ENCODE measurements at regions not wholly inside any gene's neighbourhood (a gene's known extent, or its start where the extent isn't known, plus 50 kb on each side); places are given as distances from the start of the nearest gene placed in this dataset.
"Not testable (repeated sequence)": the region's sequence is repeated elsewhere in the genome, so short reads cannot be mapped to it uniquely, and the experiment has no call there.

DNA sequence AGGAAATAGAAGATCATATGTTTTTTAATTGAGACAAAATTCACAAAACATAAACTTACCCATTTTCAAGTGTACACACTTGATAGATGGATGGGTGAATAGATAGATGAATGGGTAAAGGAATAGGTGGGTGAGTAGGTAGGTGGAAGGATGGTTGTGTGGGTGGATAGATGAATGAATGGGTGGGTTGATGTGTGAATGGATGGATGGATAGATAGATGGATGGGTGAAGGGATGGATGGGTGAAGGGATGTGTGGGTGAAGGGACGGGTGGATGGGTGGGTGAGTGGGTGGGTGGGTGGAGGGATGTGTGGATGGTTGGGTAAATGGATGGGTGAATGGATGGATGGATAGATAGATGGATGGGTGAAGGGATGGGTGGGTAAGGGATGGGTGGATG lies 86.1 kb upstream of the KCND3 start:
- Histone ChIP-seq H3K9me3 (no peaks in the 10 kb centered on the region), H3K36me3 (no peaks in the 10 kb centered on the region), H3K27me3 (peaks cover 11% of the 10 kb centered on the region), H3K4me3 (no peak overlapping the region)
- DNase-seq, result no peak

DNA sequence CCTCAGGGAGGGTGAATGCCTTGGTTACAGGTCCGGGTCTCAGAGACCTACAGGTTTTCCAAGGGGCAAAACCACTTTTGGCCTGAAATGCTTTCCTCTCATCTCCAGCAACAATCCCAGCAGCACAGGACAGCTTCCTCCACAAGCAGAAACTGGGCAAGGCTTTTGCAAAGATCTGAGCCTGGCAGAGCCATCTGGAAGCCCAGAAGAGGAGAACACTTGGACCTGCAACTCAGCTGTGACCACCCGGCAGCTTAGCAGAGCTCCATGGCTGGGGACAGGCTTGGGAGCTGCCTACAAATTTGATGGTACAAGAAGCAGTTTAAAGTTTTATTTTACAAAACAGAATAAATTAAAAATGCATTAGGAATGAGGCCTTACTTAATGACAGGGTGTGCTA lies 90.0 kb upstream of the KCND3 start:
- Histone ChIP-seq H3K4me3 (no peak overlapping the region), H3K9me3 (no peaks in the 10 kb centered on the region), H3K27me3 (peaks cover 22% of the 10 kb centered on the region), H3K36me3 (no peaks in the 10 kb centered on the region)
- no peak for DNase-seq

DNA sequence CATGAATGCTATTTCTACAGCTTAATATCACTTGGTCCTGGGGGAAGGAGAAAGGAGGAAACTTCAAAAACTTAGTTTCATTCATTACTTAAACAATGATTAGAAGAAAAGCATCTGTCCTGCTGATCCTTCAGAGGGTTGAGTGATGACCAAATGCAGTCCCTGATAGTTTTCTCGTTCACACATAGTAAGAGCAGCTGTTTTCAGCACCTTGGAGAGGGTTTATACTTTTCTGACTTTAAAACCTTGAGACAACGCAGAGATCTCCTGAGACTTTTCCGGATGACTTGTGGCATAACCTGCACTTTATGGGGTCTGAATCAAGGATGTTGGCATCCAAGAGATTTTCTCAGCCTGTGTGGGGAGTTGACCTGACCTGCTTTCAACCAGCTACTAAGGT lies 94.0 kb upstream of the KCND3 start:
- Histone ChIP-seq H3K27me3 (peaks cover 28% of the 10 kb centered on the region), H3K4me3 (no peak overlapping the region), H3K9me3 (no peaks in the 10 kb centered on the region), H3K36me3 (no peaks in the 10 kb centered on the region)
- no peak for DNase-seq

DNA sequence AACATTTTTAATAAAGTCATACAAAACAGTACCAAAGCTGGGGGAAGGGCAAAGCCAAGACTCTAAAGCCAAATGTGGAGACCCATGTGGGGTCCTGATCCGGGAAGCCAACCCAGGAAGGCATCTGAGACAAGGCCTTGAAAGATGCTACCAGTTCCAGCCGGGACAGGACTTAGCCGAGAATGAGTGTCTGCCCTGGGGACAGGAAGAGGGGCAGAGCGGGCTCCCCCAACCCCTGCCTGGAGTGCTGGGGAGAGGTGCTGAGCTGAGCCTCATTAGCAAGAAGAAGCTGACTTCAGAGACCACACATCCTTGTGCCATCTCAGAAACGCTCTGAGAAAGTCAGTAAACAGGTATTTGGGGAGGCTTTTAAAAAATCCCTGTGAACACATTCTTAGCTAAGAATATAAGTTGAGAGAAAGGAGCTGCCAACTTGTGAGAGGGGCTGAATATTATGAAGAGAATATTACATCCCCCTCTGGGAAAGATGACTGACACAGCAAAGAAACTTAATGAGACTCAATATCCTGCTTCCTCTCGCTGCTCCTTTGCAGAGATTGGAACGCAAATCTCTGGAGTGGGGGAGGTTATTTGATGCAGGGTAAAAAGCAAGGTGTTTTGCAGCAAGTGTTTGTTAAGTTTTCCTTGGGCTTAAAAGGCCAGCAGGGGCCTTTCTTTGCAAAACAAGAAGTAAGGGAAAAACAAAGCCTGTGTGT lies 103.3 kb upstream of the KCND3 start:
- DNase-seq, result no peak
- no peaks in the 10 kb centered on the region; the same call in 1 of the 2 replicates for H3K9me3 ChIP-seq
- H3K4me3 ChIP-seq, result no peak overlapping the region
- peaks cover 17% of the 10 kb centered on the region for H3K27me3 ChIP-seq
- H3K36me3 ChIP-seq, result no peaks in the 10 kb centered on the region

DNA sequence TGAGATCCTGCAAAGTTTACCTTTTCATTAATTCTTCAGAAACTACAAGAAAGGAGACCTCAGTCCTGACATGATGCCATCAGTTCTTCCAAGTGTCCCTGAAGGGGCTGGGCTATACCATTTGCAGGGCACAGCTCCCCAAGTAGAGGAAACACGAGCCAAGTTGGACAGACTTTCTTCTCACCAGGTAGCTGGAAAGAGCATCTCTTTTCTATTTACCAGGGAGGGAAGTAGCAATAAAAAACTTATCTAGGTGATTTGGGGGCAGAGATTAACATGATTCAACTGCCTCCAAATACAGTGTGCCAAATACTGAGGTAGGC lies 103.9 kb upstream of the KCND3 start:
- no peak overlapping the region for H3K4me3 ChIP-seq
- no peaks in the 10 kb centered on the region for H3K36me3 ChIP-seq
- no peak for DNase-seq
- H3K9me3 ChIP-seq, result no peaks in the 10 kb centered on the region; the same call in 1 of the 2 replicates
- peaks cover 17% of the 10 kb centered on the region for H3K27me3 ChIP-seq

DNA sequence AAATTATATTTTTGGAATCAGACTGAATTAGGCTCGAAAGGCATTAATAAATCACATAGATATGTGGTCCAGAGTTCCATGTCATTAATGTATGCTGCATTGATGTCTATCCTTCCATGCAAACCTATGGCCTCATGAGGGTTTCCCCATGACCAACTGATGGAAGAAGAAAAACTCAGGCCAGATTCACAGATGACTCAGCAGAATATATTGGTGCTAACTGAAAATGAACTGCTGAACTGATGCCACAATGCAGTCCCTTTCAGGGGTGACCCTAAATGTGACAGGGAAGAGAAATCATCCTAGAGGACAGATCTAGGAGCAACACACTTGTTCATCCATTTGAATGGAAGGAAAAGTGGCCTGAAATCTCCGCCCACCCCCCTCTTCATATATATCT lies 110.5 kb upstream of the KCND3 start:
- Histone ChIP-seq H3K36me3 (no peaks in the 10 kb centered on the region), H3K27me3 (peaks cover 7% of the 10 kb centered on the region), H3K4me3 (no peak overlapping the region), H3K9me3 (no peaks in the 10 kb centered on the region; the same call in 1 of the 2 replicates)
- DNase-seq, result no peak

DNA sequence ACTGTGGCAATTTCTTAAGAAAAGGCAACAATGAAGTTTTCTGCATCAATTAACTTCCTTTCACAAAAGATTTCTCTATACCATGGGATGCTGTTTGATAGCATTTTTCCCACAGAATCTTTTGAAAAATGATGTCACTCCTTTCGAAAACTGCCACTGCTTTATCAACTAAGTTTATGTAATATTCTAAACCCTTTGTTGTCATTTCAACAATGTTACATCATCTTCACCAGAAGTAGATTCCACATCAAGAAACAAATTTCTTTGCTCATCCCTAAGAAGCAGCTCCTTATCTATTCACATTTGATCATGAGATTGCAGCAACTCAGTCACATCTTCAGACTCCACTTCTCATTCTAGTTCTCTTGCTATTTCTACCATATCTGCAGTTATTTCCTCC lies 116.1 kb upstream of the KCND3 start:
- DNase-seq, result no peak
- Histone ChIP-seq H3K9me3 (no peaks in the 10 kb centered on the region), H3K4me3 (no peak overlapping the region), H3K27me3 (no peaks in the 10 kb centered on the region; the same call in 1 of the 2 replicates), H3K36me3 (no peaks in the 10 kb centered on the region)

DNA sequence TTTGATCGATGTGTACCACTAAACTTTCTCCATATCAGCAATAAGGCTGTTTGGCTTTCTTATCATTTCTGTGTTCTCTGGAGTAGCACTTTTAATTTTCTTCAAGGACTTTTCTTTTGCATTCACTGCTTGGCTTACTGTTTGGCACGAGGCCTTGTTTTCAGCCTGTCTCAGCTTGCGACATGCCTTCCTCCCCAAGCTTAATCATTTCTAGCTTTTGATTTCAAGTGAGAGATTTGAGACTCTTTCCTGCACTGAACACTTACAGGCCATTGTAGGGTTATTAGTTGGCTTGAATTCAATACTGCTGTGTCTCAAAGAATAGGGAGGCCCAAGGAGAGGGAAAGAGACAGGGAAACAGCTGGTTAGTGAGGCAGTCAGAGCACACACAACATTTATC lies 120.6 kb upstream of the KCND3 start:
- no peak for DNase-seq

DNA sequence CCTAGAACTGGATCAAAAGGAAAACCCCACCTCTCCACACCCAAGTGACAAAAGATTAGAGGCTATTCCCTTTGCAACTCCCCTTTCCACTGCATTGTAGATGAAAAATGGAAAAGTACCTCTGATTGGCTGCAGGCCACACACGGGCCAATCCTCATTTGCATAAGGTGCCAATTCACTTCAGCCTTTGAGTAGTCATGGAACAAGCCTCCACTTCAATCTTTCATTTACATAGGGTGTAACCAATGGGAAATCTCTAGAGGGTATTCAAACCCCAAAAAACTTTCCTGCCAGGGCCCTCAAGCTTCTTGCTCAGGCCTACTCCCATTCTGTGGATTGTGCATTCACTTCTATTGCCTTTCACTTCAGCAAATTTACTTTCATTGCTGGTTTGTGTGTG lies 122.3 kb upstream of the KCND3 start:
- H3K36me3 ChIP-seq, result no peaks in the 10 kb centered on the region

More for the DNA sequence above, 120.6 kb upstream of the KCND3 start:
- Histone ChIP-seq H3K36me3 (no peaks in the 10 kb centered on the region), H3K9me3 (no peaks in the 10 kb centered on the region), H3K4me3 (no peak overlapping the region), H3K27me3 (no peaks in the 10 kb centered on the region)

DNA sequence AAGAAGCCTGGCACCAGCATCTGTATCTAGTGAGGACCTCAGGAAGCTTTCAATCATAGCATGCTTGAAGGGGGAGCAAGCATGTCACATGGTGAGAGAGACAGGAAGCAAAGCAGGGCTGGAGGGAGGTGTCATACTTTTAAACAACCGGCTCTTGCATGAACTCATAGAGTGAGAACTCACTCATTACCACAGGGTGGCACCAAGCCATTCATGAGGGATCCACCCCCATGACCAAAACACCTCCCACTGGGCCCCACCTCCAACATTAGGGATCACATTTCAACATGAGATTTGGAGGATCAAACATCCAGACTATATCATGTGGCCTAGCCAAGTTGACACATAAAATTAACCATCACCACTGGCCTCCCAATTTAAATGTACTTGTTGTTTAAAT lies 125.1 kb upstream of the KCND3 start:
- Histone ChIP-seq H3K9me3 (no peaks in the 10 kb centered on the region), H3K36me3 (no peaks in the 10 kb centered on the region), H3K27me3 (no peaks in the 10 kb centered on the region), H3K4me3 (no peak overlapping the region)
- peak; percentile 13 for DNase-seq

More for the DNA sequence above, 122.3 kb upstream of the KCND3 start:
- DNase-seq, result no peak
- Histone ChIP-seq H3K27me3 (no peaks in the 10 kb centered on the region), H3K4me3 (no peak overlapping the region), H3K9me3 (no peaks in the 10 kb centered on the region)

DNA sequence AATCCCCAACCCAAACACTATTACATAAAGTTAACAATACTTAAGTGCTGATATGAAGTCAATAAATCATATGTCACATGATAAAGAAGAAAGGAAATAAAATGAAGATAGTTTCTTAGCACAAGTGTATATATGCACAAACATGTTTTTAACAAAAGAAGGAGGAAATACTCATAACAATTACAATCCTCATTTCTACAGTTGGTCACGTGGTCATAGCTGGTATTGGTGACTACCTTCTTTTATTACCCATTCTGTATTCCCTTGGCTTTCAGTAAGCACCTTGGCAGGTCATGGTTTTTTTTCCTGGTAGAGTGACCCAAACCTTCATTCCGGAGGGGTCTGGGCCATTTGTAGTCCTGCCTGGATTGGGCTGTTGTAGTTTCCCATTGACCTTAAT lies 137.1 kb upstream of the KCND3 start:
- Histone ChIP-seq H3K4me3 (no peak overlapping the region), H3K27me3 (no peaks in the 10 kb centered on the region), H3K36me3 (no peaks in the 10 kb centered on the region), H3K9me3 (no peaks in the 10 kb centered on the region)
- DNase-seq, result no peak

DNA sequence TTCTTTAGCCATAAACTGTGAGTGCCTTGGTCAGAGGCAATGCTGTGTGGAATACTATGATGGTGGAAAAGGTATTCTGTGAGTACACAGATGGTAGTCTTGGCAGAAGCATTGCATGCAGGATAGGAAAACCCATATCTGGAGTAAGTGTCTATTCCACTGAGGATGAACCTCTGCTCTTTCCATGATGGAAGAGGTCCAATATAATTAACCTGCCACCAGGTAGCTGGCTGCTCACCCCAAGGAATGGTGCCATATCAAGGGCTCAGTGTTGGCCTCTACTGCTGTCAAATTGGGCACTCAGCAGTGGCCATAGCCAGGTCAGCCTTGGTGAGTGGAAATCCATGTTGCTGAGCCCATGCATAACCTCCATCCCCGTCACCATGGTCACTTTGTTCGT lies 138.1 kb upstream of the KCND3 start:
- not testable (repeated sequence) for H3K9me3 ChIP-seq, H3K4me3 ChIP-seq, H3K27me3 ChIP-seq, DNase-seq, H3K36me3 ChIP-seq

DNA sequence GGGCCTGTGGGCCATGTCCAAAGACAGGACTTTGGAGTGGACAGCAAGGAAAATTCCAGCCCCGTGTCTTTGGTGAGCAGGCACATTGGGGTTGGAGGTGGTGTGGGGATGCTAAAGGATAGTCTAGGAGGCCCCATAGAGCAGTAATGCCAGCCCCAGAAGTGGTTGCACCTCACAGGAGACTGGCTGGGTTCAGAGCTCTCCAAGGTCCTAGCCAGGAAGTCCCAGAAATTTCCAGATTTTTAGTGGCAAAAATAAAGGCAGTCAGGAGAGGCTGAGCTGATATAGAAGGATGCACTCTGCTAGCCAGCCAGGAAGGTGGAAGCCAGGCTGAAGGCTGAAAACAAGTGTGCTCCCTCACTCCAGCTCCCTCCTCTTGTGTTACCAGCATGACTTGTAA lies 144.0 kb upstream of the KCND3 start:
- Histone ChIP-seq H3K9me3 (no peaks in the 10 kb centered on the region), H3K36me3 (no peaks in the 10 kb centered on the region), H3K27me3 (no peaks in the 10 kb centered on the region; the same call in 1 of the 2 replicates), H3K4me3 (no peak overlapping the region)
- DNase-seq, result no peak

DNA sequence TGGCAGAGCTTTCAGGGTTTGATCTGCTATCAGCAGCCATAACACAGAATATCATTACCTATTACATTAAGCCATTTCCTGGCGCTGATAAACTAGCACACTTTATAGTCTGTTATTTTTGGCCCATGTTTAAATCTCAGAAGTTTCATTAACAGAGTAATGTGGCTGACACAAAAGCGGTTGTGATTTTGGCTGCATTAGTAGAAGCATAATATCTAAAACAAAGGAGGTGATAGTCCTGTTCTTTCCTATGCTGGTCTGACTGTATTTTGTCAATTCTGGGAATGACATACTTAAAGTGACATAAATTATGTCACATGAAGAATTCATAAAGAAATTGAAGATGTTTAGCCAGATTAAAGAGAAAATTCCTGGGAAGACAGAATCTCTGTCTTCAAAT lies 151.3 kb upstream of the KCND3 start:
- DNase-seq, result no peak
- Histone ChIP-seq H3K4me3 (no peak overlapping the region), H3K27me3 (peaks cover 41% of the 10 kb centered on the region), H3K36me3 (no peaks in the 10 kb centered on the region), H3K9me3 (no peaks in the 10 kb centered on the region)

DNA sequence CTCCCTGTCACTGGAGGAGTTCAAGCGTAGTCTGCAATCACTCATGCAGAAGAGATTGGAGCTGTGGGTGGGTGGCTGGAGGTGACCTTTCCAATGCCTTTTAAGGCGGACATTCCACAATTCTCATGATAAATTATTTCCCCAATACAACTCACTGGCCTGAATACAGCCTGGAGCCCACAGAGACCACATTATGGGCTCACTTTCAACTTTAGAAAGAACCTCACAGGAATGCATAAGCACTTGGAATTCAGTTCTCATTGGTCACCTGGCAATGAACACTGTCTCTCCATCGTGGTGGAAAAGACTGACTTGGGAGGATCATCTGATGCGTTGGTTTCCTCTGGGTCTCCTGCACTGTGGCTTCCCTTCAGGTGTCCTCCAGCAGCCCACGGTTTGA lies 151.8 kb upstream of the KCND3 start:
- Histone ChIP-seq H3K27me3 (peaks cover 41% of the 10 kb centered on the region), H3K9me3 (no peaks in the 10 kb centered on the region), H3K36me3 (no peaks in the 10 kb centered on the region), H3K4me3 (no peak overlapping the region)
- DNase-seq, result no peak

DNA sequence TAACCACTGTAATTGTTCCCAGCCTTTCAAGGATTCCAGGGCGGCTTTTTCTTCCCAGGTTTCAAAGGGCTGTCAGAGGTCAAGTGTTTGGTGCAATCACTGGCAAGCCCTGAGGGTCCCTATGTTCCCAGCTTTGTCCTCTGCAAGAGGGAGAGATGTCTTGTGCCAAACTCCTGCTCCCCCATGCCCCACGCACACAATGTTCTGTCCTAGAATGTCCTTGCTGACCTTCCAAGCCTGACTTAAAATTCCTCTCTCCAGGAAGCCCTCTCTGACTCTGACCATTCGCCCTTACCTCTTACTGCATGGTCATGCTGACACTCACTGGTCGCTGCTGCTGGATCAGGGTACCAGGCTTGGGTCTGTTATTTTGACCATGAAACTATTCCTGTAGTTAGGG lies 152.5 kb upstream of the KCND3 start:
- peaks cover 41% of the 10 kb centered on the region for H3K27me3 ChIP-seq
- no peak for DNase-seq
- no peak overlapping the region for H3K4me3 ChIP-seq
- no peaks in the 10 kb centered on the region for H3K9me3 ChIP-seq
- no peaks in the 10 kb centered on the region for H3K36me3 ChIP-seq

DNA sequence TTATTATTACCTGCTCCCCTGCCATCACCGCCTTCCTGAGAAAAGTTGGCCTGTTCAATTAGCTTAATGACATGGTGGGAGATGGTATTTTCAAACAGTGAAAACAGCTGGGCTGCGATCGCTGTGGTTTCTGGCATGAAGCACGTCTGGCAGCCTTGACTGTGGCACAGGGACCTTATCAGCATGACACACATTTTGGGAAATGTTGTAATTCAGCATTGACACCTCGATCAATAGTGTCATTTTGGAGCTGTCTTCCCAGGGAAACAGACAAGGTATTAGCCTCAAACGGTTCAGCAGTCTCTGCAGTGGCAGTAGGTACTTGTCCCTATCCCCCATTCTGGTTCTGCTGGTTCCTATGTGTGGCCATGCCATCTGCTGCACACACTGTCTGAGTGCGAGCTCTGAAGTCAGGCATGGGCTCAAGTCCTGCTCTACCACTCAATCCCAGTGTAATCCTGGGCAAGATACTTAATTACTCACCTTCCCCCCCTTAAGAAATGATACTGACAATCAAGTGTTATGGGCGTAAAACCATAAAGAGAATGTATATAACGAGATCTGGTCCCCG lies 154.5 kb upstream of the KCND3 start:
- no peak for DNase-seq
- Histone ChIP-seq H3K36me3 (no peaks in the 10 kb centered on the region), H3K4me3 (no peak overlapping the region), H3K9me3 (no peaks in the 10 kb centered on the region), H3K27me3 (peaks cover 41% of the 10 kb centered on the region)

DNA sequence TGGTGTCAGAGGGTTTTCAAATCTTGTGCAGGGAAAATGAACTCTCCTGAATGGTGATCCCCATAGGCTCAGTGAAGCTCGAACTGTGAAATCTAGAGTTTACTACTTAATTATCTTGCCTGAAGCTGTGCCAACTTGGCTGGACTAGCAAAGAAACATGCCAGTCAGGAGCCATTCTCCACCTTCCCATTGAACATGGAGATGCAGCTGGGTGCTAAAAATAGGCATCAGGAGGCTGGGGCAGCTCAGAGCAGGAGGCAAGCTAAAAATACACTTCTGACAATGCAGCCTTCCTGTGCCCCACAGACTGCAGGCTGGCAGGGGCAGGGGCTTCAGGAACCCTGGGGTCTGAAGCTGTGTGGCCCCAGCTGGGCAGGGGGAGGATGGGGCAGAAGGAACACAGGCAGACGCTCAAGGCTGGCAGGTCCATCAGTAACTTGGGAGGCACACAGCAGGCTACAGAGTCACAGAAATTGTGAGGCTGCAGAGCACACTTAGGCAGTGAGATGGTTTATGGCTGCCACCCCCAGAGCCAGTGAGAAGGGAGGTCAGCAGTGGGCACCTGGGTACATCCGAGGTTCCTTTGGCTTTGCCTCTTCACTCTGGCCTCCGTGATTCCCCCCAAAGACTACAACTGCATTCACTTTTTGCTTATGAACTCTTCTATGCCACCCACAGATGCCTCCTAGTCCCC lies 155.4 kb upstream of the KCND3 start:
- no peaks in the 10 kb centered on the region for H3K36me3 ChIP-seq
- no peak for DNase-seq
- peaks cover 38% of the 10 kb centered on the region for H3K27me3 ChIP-seq
- H3K4me3 ChIP-seq, result no peak overlapping the region
- no peaks in the 10 kb centered on the region for H3K9me3 ChIP-seq

All from MG63 (cell line).